Liver (tissue), 8 donors: ENCODE measurements at regions not wholly inside any gene's neighbourhood (a gene's known extent, or its start where the extent isn't known, plus 50 kb on each side); places are given as distances from the start of the nearest gene placed in this dataset.

Source experiments
- DNase-seq: peaks from one replicate; pipeline ENCODE4 v3.0.0-alpha.2; 2017; ENCODE audit warnings: low spot score
- H3K27ac ChIP-seq, 2 donors: one replicate each; pipeline ENCODE4 v1.7.0; 2013; ENCODE audit warnings: inconsistent platforms in 2 of 2, low read length in 2 of 2, control low read depth in 1 of 2, low read depth in 1 of 2, mild to moderate bottlenecking in 1 of 2
- H3K27me3 ChIP-seq, 4 donors: one replicate each; pipeline versions ENCODE4 v1.6.1 to v1.7.0; 2013; ENCODE audit warnings: low read length in 3 of 4, inconsistent platforms in 1 of 4, mild to moderate bottlenecking in 1 of 4, moderate library complexity in 1 of 4; ENCODE audit not compliant: control insufficient read depth in 4 of 4, insufficient read depth in 4 of 4
- H3K36me3 ChIP-seq, 4 donors: one replicate each; pipeline versions ENCODE4 v1.6.1 to v1.7.0; 2013; ENCODE audit warnings: low read length in 3 of 4, mild to moderate bottlenecking in 3 of 4, low read depth in 1 of 4, moderate library complexity in 1 of 4; ENCODE audit not compliant: control insufficient read depth in 4 of 4, insufficient read depth in 3 of 4
- H3K4me1 ChIP-seq, 4 donors: one replicate each; pipeline versions ENCODE4 v1.6.1 to v1.7.0; 2013; ENCODE audit warnings: low read length in 3 of 4, mild to moderate bottlenecking in 3 of 4, moderate library complexity in 1 of 4; ENCODE audit not compliant: control insufficient read depth in 4 of 4, insufficient read depth in 4 of 4
- H3K4me3 ChIP-seq, 3 donors: one replicate each; pipeline versions ENCODE4 v1.6.1 to v1.7.0; 2013; ENCODE audit warnings: low read length in 3 of 3, control low read depth in 1 of 3, low read depth in 1 of 3, mild to moderate bottlenecking in 1 of 3
- H3K9ac ChIP-seq, 2 donors: one replicate each; pipeline ENCODE4 v1.7.0; 2013; ENCODE audit warnings: low read length in 2 of 2, mild to moderate bottlenecking in 2 of 2, moderate library complexity in 2 of 2, control low read depth in 1 of 2, low read depth in 1 of 2
- H3K9me3 ChIP-seq, 4 donors: one replicate each; pipeline versions ENCODE4 v1.6.1 to v1.7.0; 2013; ENCODE audit warnings: low read length in 3 of 4; ENCODE audit not compliant: control insufficient read depth in 4 of 4
- CTCF ChIP-seq: fragments of 150-350 bp; IDR thresholded peaks from 2 replicates; pipeline ENCODE4 v1.5.1; 2017; ENCODE audit warnings: improper control_type of control experiment, low read depth, low read length; ENCODE audit not compliant: missing input control
- EGR1 ChIP-seq, 2 donors: IDR thresholded peaks; 2 replicates each; pipeline ENCODE4 v1.6.1; 2016 to 2018; ENCODE audit warnings: antibody characterized with exemption in 2 of 2, low read depth in 2 of 2
- FOXA1 ChIP-seq: IDR thresholded peaks from 2 replicates; pipeline ENCODE4 v1.6.1; 2016; ENCODE audit warnings: antibody characterized with exemption
- FOXA2 ChIP-seq: IDR thresholded peaks from 2 replicates; pipeline ENCODE4 v1.6.1; 2016; ENCODE audit warnings: antibody characterized with exemption
- HNF4A ChIP-seq, 2 donors: conservative IDR thresholded peaks; 2 replicates each; pipeline ENCODE4 v1.6.1; 2016; ENCODE audit warnings: antibody characterized with exemption in 2 of 2, mild to moderate bottlenecking in 2 of 2
- HNF4G ChIP-seq: IDR thresholded peaks from 2 replicates; pipeline ENCODE4 v1.6.1; 2016; ENCODE audit warnings: antibody characterized with exemption
- JUND ChIP-seq, 2 donors: IDR thresholded peaks; 2 replicates each; pipeline ENCODE4 v1.6.1; 2016; ENCODE audit warnings: antibody characterized with exemption in 2 of 2
- MAX ChIP-seq: IDR thresholded peaks from 2 replicates; pipeline ENCODE4 v1.6.1; 2016; ENCODE audit warnings: antibody characterized with exemption
- NR2F2 ChIP-seq: IDR thresholded peaks from 2 replicates; pipeline ENCODE4 v1.6.1; 2016; ENCODE audit warnings: antibody characterized with exemption
- REST ChIP-seq: IDR thresholded peaks from 2 replicates; pipeline ENCODE4 v1.6.1; 2016; ENCODE audit warnings: antibody characterized with exemption, mild to moderate bottlenecking
- SP1 ChIP-seq: IDR thresholded peaks from 2 replicates; pipeline ENCODE4 v1.6.1; 2018; ENCODE audit warnings: antibody characterized with exemption, mild to moderate bottlenecking
- YY1 ChIP-seq: IDR thresholded peaks from 2 replicates; pipeline ENCODE4 v1.6.1; 2016; ENCODE audit warnings: antibody characterized with exemption, mild to moderate bottlenecking
- ZBTB33 ChIP-seq: IDR thresholded peaks from 2 replicates; pipeline ENCODE4 v1.6.1; 2016; ENCODE audit warnings: antibody characterized with exemption
- WGBS: extraction: QIAGEN DNeasy Blood & Tissue Kit; methylation state at CpG from one replicate; pipeline ENCODE4 v1.1.7; 2013; 5-methylcytosine and 5-hydroxymethylcytosine counted together
- donor health status: healthy.
- donor health status: healthy.
- donor health status: healthy.
- donor health status: healthy.
- donor health status: healthy.

DNA sequence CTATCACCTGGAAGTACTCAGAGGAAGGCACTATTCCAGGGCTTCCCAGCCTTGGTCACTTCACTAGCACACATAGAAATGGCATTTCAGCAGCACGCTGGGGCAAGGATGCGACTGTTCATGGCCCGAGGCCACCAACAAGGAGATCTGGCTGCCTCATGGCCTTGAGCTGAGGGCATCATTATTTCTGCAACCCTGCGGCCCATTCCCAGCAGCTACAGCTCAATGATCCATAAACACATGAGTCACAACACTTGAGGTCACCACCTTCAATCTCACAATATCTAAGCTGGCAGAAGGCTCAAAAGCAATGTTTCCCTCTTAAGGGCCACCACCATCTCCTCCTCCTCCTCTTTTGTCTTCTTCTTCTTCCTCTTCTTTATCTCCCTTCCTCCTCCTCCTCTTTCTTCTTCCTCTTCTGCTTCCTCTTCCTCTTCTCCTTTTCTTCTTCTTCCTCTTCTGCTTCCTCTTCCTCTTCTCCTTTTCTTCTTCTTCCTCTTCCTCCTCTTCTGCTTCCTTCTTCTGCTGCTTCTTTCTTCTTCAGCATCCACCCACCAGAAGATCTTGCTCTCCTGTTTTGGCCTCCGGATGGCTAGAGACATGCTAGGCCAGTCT is 382.9 kb upstream of the CNR1 start:
- Histone ChIP-seq H3K9me3 (no peaks in the 10 kb centered on the region), H3K36me3 (no peaks in the 10 kb centered on the region), H3K27ac (no peak overlapping the region), H3K4me1 (no peaks in the 10 kb centered on the region), H3K27me3 (peaks cover 0 to 4% (median 0%) of the 10 kb centered on the region in 4 donors), H3K9ac (no peak overlapping the region), H3K4me3 (no peak overlapping the region)
- TF ChIP-seq YY1 = no peak
- no peak for TF ChIP-seq FOXA1
- TF ChIP-seq JUND (IDR thresholded peaks at IDR 0.05) = no peak
- no peak for TF ChIP-seq NR2F2
- TF ChIP-seq FOXA2 = no peak
- TF ChIP-seq CTCF = no peak
- no peak for TF ChIP-seq ZBTB33
- TF ChIP-seq REST = no peak
- whole genome bisulfite sequencing = 86% methylated on average over 5 of the region's 5 CpGs
- no peak for DNase-seq

GRCh38 chr6:88547768-88548167 is 381.6 kb upstream of the CNR1 start:
- TF ChIP-seq MAX = no peak
- no peak for TF ChIP-seq HNF4A (conservative IDR thresholded peaks at IDR 0.05)
- no peak overlapping the region for H3K4me3 ChIP-seq
- H3K9ac ChIP-seq = no peak overlapping the region
- no peaks in the 10 kb centered on the region for H3K9me3 ChIP-seq
- peaks cover 0 to 4% (median 0%) of the 10 kb centered on the region in 4 donors for H3K27me3 ChIP-seq
- no peaks in the 10 kb centered on the region for H3K36me3 ChIP-seq
- no peak for DNase-seq
- 93% methylated on average over 6 of the region's 6 CpGs for WGBS
- no peaks in the 10 kb centered on the region for H3K4me1 ChIP-seq
- H3K27ac ChIP-seq = no peak overlapping the region

DNA sequence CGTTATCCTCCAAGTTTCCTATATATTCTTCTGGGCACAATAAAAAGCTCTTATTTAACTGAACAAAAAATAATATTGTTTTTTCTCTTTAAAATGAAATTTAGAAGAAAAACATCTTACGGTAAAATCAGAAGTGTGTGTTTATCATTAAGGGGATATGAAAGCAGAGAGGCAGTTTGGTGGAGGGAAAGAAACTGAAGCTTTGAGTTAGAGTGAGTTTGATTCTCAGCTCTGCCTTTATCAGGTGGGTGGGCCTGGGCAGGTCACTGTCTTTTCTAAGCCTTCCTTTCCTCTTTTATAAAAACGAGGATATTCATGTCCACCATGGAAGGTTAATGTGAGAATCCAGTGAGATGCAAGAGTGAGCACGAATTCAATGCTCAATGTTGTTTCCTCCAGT is 379.8 kb upstream of the CNR1 start:
- Histone ChIP-seq H3K4me1 (no peaks in the 10 kb centered on the region), H3K27me3 (peaks cover 0 to 3% (median 0%) of the 10 kb centered on the region in 4 donors), H3K9ac (no peak overlapping the region), H3K4me3 (no peak overlapping the region), H3K36me3 (no peaks in the 10 kb centered on the region), H3K27ac (no peak overlapping the region), H3K9me3 (no peaks in the 10 kb centered on the region)
- no peak for DNase-seq
- 53% methylated on average over 4 of the region's 4 CpGs for WGBS
- TF ChIP-seq YY1 = no peak
- no peak for TF ChIP-seq NR2F2
- TF ChIP-seq ZBTB33 = no peak
- no peak for TF ChIP-seq REST
- no peak for TF ChIP-seq SP1
- no peak for TF ChIP-seq JUND (IDR thresholded peaks at IDR 0.05)
- no peak for TF ChIP-seq HNF4G
- no peak for TF ChIP-seq HNF4A (conservative IDR thresholded peaks at IDR 0.05)
- no peak for TF ChIP-seq EGR1 (IDR thresholded peaks at IDR 0.05; ENCODE audit: low read depth in 2 of 2)
- no peak for TF ChIP-seq MAX
- no peak for TF ChIP-seq FOXA2
